Right lung (tissue), 2 donors: ENCODE measurements at regions not wholly inside any gene's neighbourhood (a gene's known extent, or its start where the extent isn't known, plus 50 kb on each side); places are given as distances from the start of the nearest gene placed in this dataset.
A peak's percentile ranks its signal among the peaks of the same experiment; 100 is the strongest.

Experiments
- DNase-seq, 2 donors: peaks; one replicate each; pipeline ENCODE4 v3.0.0-alpha.2; 2013

DNA sequence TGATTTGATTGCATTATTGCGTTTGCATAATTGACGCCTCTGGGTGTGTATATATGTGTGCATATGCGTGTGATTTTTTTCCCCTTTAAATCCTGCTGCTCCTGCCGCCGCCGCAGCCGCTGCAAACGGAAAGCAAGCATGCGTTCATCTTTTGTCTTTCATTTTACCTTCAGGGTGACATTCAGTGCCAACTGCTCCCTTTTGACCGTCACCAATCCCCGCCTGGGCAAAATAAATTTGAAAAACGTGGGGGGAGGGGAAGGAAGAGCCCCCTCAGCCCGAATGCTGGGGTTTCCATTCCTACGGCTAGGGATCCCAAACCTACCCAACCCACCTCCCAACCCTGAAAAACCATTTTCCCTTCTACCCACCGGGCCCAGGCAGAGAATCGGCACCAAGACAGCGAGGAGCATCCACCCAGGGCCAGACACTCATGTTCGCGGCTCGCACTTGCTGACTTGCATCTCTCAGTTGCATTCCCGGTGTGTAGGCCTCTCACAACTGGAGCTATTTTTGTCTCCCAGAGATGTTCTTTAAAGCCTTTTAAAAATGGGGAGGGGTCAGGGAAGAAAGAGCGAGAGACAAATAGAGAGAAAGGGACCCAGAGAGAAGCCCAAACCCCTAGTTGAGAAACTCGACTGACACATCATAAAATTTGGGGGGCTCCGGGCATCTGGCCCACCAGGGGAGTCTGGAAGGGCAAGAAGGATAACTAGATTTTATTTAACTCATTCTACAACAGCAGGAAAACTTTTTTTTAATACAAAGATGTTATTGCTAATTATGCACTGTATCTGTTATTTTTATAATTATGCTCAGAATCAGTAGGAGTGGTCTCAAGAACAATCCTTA, 367.1 kb upstream of the ESRRG start:
- peak in 1 of 2 donors; percentile 3 for DNase-seq

- peak in 1 of 2 donors; percentile 41 for DNase-seq
Measured at GRCh38 chr1:217089361-217090014, 366.3 kb upstream of the ESRRG start.

DNA sequence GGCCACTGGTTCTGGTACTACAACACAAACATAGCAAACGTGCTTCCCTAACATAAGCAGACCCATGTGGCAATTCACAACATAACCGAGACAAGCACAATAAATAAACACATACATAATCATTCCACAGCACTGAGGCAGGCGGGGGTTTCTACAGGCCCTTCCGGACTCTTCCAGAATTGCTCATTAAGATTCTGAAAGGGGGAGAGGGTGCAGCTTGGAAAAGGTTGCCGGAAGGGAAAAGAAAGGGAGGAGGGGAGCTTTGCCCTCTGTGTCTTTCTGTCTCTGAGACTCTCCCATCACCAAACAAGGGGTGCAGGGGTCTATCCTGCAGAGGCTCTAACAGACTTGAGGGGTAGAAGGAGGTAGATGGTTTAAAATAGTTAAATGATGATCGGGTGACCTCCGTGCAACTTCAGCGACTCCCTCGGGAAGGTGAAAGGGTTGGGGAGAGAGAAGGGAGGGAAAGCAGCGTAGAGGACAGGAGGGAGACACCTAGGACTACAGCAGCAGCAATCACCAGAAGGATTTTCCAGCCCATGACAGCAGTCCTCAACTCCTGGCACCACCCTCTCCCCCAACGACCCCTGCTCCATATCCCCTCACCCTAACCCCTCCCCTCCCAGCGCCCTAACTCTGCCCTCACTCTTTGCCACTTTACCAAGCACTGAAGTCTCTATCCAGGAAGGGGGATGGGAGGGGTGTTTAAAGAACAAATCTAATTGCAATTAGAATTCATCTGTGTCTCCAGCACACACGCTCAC, 365.5 kb upstream of the ESRRG start:
- peak in 1 of 2 donors; percentile 4 for DNase-seq

DNA sequence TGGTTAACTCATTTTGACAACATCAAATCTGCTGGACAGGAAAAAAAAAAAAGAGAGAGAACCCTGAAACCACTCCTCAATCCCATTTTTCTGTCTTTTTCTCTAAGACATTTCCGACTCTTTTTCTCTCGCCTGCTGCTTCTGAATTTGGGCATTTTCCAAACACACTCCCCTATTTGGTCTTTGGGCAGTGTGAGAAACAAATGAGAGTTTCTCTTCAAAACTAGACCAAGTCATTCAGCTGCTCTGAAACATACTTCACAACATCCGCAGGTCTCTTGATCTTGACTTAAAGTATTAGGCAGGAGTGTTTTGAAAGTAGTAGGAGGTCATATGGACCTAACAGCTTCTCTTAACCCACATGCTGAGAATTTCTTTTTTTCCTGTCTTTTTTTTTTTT, 364.8 kb upstream of the ESRRG start:
- DNase-seq: peak in 1 of 2 donors; percentile 19

DNA sequence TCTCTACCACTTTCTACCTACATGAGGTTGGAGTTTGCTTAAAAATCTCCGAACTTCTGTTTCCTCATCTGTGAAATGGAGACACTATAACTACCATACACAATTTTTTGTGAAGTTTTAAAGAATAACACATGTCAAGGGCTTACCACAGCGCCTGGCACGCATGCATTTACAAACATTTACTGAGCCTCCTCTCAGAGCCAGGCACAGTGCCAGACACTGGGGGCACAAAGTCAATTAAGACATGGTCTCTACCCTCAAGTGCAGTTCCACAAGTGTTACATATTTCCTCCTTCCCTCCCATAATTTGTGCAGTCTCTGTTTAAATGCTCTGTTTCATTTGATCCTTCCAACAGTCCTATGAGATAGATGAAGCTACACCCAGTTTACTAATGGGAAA, 356.4 kb upstream of the ESRRG start:
- no peak for DNase-seq

GRCh38 chr1:217078959-217079358, 355.7 kb upstream of the ESRRG start:
- no peak for DNase-seq

DNA sequence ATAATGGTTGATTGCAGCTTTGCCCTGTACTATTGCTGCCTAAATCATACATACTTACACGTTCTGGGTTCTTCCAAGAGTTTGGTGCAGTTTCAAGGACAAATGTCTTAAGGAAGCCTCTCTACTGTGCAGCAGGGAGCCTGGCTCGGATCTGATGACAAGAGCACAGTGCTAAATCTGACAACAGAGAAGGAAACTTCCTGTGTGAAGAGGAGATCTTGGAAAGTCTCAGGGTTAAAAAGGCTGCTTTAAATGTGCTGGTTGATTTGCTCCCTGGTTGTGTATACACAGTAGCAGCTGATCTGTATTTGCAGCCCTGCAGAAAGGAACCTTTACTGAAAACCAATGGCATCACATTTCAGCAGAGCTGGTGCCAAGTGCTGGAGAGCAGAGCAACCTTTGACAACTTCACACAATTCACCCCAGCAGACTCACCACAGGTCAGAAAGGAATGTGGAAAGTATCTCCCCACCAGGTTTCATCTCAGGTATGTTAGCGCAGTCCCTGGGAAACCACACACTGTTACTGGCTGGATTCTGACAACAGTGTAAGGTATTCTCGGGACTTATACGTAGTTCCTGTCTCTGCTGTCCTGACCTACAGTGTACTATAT, 355.0 kb upstream of the ESRRG start:
- DNase-seq: no peak

DNA sequence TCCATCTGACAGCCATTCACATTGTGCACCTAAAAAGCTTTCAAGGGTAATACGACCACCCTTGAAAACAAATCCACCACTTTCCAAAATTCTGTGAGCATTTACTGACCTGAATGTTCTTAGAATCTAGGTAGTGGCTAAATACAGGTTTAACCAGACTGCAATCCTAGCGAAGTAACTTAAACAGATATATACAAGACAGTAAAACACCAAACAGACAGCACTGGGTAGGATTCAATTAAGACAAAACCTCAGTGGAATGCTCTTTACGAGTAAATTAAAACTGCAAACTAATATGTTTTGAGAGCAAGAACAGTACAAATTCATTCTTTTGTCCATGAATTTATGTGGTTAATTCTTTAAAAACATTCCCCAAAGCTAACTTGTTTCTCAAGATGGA, 354.2 kb upstream of the ESRRG start:
- no peak for DNase-seq

DNA sequence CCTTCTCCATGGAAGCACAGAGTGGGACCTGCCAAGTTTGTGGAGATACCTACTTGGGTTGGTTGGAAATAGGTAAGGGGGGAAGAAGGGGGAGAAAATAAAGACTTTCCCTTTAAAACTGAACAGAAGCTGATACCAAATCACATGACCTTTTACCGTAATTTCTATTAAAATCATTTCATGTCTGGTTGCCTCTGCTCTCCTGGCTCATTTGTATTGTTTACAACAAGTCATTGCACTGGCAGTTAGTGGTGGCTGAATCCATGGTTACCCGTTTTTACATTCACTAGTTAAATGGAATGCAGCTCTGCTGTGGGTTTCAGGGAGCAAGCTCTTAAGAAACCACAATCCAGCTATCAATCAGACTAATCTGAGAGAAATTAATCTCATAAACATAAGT, 353.7 kb upstream of the ESRRG start:
- DNase-seq: no peak

DNA sequence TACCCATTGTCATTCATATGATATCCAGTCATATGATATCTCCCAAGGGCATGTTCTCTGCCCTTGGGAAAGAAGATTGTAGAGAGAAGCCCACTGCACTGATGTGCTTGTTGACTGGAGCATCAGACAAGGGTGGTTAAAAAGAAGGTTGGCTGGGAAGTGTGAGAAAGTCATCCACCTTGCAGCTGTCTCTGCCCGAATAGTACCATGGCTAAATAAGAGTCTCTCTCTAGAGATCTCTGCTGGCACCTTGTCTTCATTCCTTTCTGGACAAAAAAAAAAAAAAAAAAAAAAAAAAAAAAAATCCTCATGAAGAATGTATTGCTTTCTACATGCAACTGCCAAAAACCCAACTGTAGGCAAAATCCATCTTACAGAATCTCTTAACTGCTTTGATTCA, 349.7 kb upstream of the ESRRG start:
- no peak for DNase-seq

- DNase-seq: no peak
Measured at GRCh38 chr1:217067642-217068041, 344.4 kb upstream of the ESRRG start.

DNA sequence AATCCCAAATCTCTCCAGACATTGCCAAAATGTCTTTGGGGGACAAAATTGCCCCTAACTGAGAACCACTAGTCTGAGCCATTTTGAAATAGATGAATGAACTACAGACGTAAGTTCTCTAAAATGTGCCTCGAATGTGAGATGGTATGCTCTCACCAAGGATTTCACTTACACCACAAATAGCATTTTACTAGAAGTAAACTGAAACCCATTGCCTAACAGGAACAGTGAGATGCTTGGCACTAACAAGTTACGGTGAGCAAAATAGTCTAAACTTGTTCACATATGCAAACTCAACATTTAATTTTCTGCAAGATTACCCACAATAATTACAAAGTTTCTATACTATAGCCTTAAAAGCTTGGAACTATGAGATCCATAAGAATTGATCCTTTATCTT, 343.6 kb upstream of the ESRRG start:
- no peak for DNase-seq

GRCh38 chr1:217063172-217063908, 340.1 kb upstream of the ESRRG start:
- no peak for DNase-seq

GRCh38 chr1:217062586-217062985, 339.4 kb upstream of the ESRRG start:
- DNase-seq: no peak

DNA sequence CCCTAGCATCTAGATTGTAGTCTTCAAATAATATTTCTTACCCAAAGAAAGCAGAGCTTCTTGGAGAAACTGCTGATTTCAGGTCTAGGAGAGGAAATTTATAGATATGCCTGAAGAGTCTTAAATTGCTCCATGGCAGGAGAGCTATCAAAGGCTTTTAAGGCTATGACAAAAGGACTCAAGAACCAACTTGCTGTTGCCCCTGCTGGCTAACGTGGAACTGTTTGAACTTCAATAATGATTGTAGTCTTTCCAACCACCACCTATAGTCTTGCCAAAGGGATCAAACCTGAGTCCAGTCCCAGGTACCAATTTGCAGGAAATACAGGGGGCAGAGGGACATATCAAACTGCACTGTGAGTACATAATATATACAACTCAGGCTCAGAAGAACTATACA, 336.2 kb upstream of the ESRRG start:
- no peak for DNase-seq

GRCh38 chr1:217053676-217054075, 330.4 kb upstream of the ESRRG start:
- no peak for DNase-seq

DNA sequence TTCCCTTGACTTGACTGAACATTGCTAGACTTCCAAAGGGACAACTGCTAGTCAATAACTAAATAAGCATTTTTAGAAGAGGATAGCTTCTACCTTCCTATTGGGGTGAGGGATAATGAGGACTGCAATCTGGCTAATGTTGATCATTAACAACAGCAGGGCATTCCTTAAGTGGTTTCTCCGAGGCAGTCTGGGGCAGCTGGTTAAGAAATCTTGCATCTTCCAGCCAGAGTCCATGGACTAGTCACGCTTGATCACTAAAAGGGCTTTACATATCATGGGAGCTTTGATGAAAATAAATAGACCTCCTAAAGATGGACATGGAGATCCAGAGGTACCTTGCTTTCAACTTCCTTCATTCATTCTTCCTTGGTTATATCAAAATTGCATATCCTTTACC, 329.4 kb upstream of the ESRRG start:
- DNase-seq: no peak

GRCh38 chr1:217052196-217052595, 329.0 kb upstream of the ESRRG start:
- DNase-seq: no peak

GRCh38 chr1:217049721-217050120, 326.5 kb upstream of the ESRRG start:
- no peak for DNase-seq

- DNase-seq: no peak
Measured at GRCh38 chr1:217049081-217049480, 325.9 kb upstream of the ESRRG start.

GRCh38 chr1:217048104-217048707, 325.0 kb upstream of the ESRRG start:
- no peak for DNase-seq
